K562 (cell line): ENCODE measurements at regions not wholly inside any gene's neighbourhood (a gene's known extent, or its start where the extent isn't known, plus 50 kb on each side); places are given as distances from the start of the nearest gene placed in this dataset.

Source experiments
- CTCF ChIP-seq, 3 experiments: IDR thresholded peaks in 2 of 3; conservative IDR thresholded peaks in 1 of 3; 2 replicates each; pipeline ENCODE4 v1.5.1; 2011 to 2012; ENCODE audit warnings: low read length in 3 of 3, mild to moderate bottlenecking in 3 of 3, control low read depth in 2 of 3, improper control_type of control experiment in 1 of 3, inconsistent platforms in 1 of 3, low read depth in 1 of 3, mixed read lengths in 1 of 3, moderate library complexity in 1 of 3; ENCODE audit not compliant: insufficient read depth in 2 of 3
- DPF2 ChIP-seq: fragments of 450-650 bp; IDR thresholded peaks from 2 replicates; pipeline ENCODE4 v1.6.1; 2016
- E2F8 ChIP-seq: fragments of 450-650 bp; IDR thresholded peaks from 2 replicates; pipeline ENCODE4 v1.7.1; 2018; ENCODE audit warnings: mild to moderate bottlenecking, low read depth; ENCODE audit not compliant: partially characterized antibody
- HMGXB4 ChIP-seq: sonication (generic); formaldehyde crosslinking; IDR thresholded peaks from 2 replicates; pipeline ENCODE4 v1.8.1; 2023; ENCODE audit warnings: mild to moderate bottlenecking, missing genetic modification reagents
- LEF1 ChIP-seq: fragments of 450-650 bp; IDR thresholded peaks from 2 replicates; pipeline ENCODE4 v1.6.1; 2016; ENCODE audit warnings: mild to moderate bottlenecking
- MBD2 ChIP-seq: sonication (generic); IDR thresholded peaks from 2 replicates; pipeline ENCODE4 v1.6.1; 2016; ENCODE audit warnings: low read depth, borderline replicate concordance
- NR2C2 ChIP-seq, 2 experiments: fragments of 200-800 bp in 1 of 2; sonication (Bioruptor generic) in 1 of 2; sonication (generic) in 1 of 2; formaldehyde crosslinking in 1 of 2; IDR thresholded peaks; 2 replicates each; pipeline versions ENCODE4 v1.6.1 to v1.8.0; 2016 to 2022; ENCODE audit warnings: mild to moderate bottlenecking in 1 of 2, missing compliant biosample characterization in 1 of 2, missing genetic modification characterization in 1 of 2, missing genetic modification reagents in 1 of 2
- POLR2A ChIP-seq: fragments of 450-650 bp; conservative IDR thresholded peaks from 2 replicates; pipeline ENCODE4 v1.6.1; 2016
- POLR2AphosphoS5 ChIP-seq: IDR thresholded peaks from 2 replicates; pipeline ENCODE4 v1.6.1; 2011; ENCODE audit warnings: mild to moderate bottlenecking, low read depth, low read length, moderate library complexity; ENCODE audit not compliant: control insufficient read depth, insufficient read depth
- ZFP36 ChIP-seq: fragments of 150-350 bp; IDR thresholded peaks from 2 replicates; pipeline ENCODE4 v1.6.1; 2018; ENCODE audit warnings: low read length, low read depth; ENCODE audit not compliant: partially characterized antibody
- ZNF274 ChIP-seq: IDR thresholded peaks from 2 replicates; pipeline ENCODE4 v1.6.1; 2011; ENCODE audit warnings: low read depth, mild to moderate bottlenecking, low read length, moderate library complexity, borderline replicate concordance
- ZNF282 ChIP-seq: sonication (generic); formaldehyde crosslinking; IDR thresholded peaks from 2 replicates; pipeline ENCODE4 v1.8.1; 2023; ENCODE audit warnings: missing genetic modification reagents

- TF ChIP-seq POLR2A: no peak
- TF ChIP-seq ZFP36: no peak
- TF ChIP-seq MBD2: no peak
- no peak for TF ChIP-seq LEF1
- no peak for TF ChIP-seq NR2C2 (CRISPR knock-in tag; IDR thresholded peaks at IDR 0.05)
- TF ChIP-seq NR2C2 (tag; IDR thresholded peaks at IDR 0.05): no peak
- no peak for TF ChIP-seq POLR2AphosphoS5
- no peak for TF ChIP-seq E2F8
- no peak for TF ChIP-seq CTCF (IDR thresholded peaks at IDR 0.05 in 2 of 3, conservative IDR thresholded peaks at IDR 0.05 in 1 of 3; ENCODE audit: insufficient read depth in 2 of 3, low read depth in 1 of 3, low read length in 3 of 3)
- no peak for TF ChIP-seq ZNF282 (CRISPR knock-in tag)
- no peak for TF ChIP-seq HMGXB4
- TF ChIP-seq DPF2: no peak
- no peak for TF ChIP-seq ZNF274
These were observed 131.7 kb upstream of the CCNG1 start for GRCh38 chr5:163305655-163306054.
